ENCODE measurements at regions not wholly inside any gene's neighbourhood (a gene's known extent, or its start where the extent isn't known, plus 50 kb on each side); places are given as distances from the start of the nearest gene placed in this dataset.

DNA sequence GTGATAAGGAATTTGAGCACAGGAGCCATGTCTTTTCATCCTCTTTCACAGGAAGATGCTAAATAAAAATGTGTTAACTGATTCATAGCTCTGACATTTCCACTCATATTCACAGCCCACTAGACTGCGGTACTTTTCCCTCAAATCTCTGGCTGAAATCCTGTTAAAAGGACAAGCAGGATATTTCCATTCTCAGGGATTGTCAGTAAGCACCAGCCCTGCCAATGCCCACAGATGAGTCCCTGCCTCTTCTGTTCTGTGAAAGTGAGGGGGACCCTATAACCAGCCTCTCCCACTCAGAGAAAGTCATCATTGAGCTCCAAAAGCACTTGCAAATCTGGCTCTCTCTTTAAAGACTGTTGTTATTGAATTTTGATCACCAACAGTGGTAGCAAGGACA lies 440.5 kb downstream of the SETBP1 start:
- ATAC-seq, result no peak

GRCh38 chr18:45122506-45122905 lies 441.8 kb downstream of the SETBP1 start:
- Histone ChIP-seq H3K79me2 (ENCODE audit: insufficient read depth, low read length) (no peaks in the 10 kb centered on the region), H3K27me3 (ENCODE audit: control insufficient read depth in 1 of 2, insufficient read depth in 2 of 2, low read length in 2 of 2) (no peaks in the 10 kb centered on the region), H3K4me3 (replicated peaks in 1 of 3; ENCODE audit: insufficient read depth in 1 of 3, low read depth in 2 of 3, low read length in 3 of 3) (no peak overlapping the region), H3K4me1 (ENCODE audit: insufficient read depth, low read length) (no peaks in the 10 kb centered on the region), H3K9ac (ENCODE audit: insufficient read depth, low read depth, low read length) (no peak overlapping the region), H3K36me3 (replicated peaks in 1 of 2; ENCODE audit: control insufficient read depth in 1 of 2, insufficient read depth in 2 of 2, low read length in 2 of 2) (no peaks in the 10 kb centered on the region), H4K20me1 (ENCODE audit: insufficient read depth, low read length) (no peaks in the 10 kb centered on the region), H3K9me3 (ENCODE audit: low read length) (no peaks in the 10 kb centered on the region), H3K4me2 (ENCODE audit: low read depth, low read length) (no peak overlapping the region), H2AFZ (ENCODE audit: low read length) (no peak overlapping the region), H3K27ac (ENCODE audit: extremely low read length, insufficient read depth, low read length) (no peak overlapping the region)
- ChIA-PET CTCF (ENCODE audit: low intra/inter-chr PET ratio, low total read pairs) (no interaction called here), POLR2A (no interaction called here)
- ATAC-seq (no peak), DNase-seq (ENCODE audit: low spot score) (no peak), FAIRE-seq (no peak)
- TF ChIP-seq, protein P1, sequence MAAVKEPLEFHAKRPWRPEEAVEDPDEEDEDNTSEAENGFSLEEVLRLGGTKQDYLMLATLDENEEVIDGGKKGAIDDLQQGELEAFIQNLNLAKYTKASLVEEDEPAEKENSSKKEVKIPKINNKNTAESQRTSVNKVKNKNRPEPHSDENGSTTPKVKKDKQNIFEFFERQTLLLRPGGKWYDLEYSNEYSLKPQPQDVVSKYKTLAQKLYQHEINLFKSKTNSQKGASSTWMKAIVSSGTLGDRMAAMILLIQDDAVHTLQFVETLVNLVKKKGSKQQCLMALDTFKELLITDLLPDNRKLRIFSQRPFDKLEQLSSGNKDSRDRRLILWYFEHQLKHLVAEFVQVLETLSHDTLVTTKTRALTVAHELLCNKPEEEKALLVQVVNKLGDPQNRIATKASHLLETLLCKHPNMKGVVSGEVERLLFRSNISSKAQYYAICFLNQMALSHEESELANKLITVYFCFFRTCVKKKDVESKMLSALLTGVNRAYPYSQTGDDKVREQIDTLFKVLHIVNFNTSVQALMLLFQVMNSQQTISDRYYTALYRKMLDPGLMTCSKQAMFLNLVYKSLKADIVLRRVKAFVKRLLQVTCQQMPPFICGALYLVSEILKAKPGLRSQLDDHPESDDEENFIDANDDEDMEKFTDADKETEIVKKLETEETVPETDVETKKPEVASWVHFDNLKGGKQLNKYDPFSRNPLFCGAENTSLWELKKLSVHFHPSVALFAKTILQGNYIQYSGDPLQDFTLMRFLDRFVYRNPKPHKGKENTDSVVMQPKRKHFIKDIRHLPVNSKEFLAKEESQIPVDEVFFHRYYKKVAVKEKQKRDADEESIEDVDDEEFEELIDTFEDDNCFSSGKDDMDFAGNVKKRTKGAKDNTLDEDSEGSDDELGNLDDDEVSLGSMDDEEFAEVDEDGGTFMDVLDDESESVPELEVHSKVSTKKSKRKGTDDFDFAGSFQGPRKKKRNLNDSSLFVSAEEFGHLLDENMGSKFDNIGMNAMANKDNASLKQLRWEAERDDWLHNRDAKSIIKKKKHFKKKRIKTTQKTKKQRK (IDR thresholded peaks at IDR 0.05; ENCODE audit: low read length), result no peak
- TF ChIP-seq, protein P2, sequence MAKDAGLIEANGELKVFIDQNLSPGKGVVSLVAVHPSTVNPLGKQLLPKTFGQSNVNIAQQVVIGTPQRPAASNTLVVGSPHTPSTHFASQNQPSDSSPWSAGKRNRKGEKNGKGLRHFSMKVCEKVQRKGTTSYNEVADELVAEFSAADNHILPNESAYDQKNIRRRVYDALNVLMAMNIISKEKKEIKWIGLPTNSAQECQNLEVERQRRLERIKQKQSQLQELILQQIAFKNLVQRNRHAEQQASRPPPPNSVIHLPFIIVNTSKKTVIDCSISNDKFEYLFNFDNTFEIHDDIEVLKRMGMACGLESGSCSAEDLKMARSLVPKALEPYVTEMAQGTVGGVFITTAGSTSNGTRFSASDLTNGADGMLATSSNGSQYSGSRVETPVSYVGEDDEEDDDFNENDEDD (CRISPR knock-in tag; IDR thresholded peaks at IDR 0.05; ENCODE audit: borderline replicate concordance), result no peak
- TF ChIP-seq NFIB (CRISPR knock-in tag; IDR thresholded peaks at IDR 0.05; ENCODE audit: borderline replicate concordance) (no peak), ZNF781 (CRISPR knock-in tag; IDR thresholded peaks at IDR 0.05; ENCODE audit: borderline replicate concordance, not compliant biosample characterization) (no peak), SMYD3 (CRISPR knock-in tag; IDR thresholded peaks at IDR 0.05) (no peak)
- in situ Hi-C loops (cut with HindIII; ENCODE audit: extremely low pct_ligation_motif_present, low pct_unique_long_range_greater_than_20kb) (no loop called here), intact Hi-C loops (cut with micrococcal nuclease; ENCODE audit: unreplicated experiment) (no loop called here)
- BruUV-seq (replicated peaks), result no TSS peak
- 0% methylated on average over 1 of the region's 1 CpG for WGBS (ENCODE audit: low lambda C conversion rate)

More for the DNA sequence above, 440.5 kb downstream of the SETBP1 start:
- Histone ChIP-seq H2AFZ (ENCODE audit: low read length) (no peak overlapping the region), H3K27ac (ENCODE audit: extremely low read length, insufficient read depth, low read length) (no peak overlapping the region), H3K79me2 (ENCODE audit: insufficient read depth, low read length) (no peaks in the 10 kb centered on the region), H4K20me1 (ENCODE audit: insufficient read depth, low read length) (no peaks in the 10 kb centered on the region), H3K4me2 (ENCODE audit: low read depth, low read length) (no peak overlapping the region), H3K4me1 (ENCODE audit: insufficient read depth, low read length) (no peaks in the 10 kb centered on the region), H3K9ac (ENCODE audit: insufficient read depth, low read depth, low read length) (no peak overlapping the region), H3K36me3 (replicated peaks in 1 of 2; ENCODE audit: control insufficient read depth in 1 of 2, insufficient read depth in 2 of 2, low read length in 2 of 2) (no peaks in the 10 kb centered on the region), H3K4me3 (replicated peaks in 1 of 3; ENCODE audit: insufficient read depth in 1 of 3, low read depth in 2 of 3, low read length in 3 of 3) (no peak overlapping the region), H3K27me3 (ENCODE audit: control insufficient read depth in 1 of 2, insufficient read depth in 2 of 2, low read length in 2 of 2) (no peaks in the 10 kb centered on the region), H3K9me3 (ENCODE audit: low read length) (no peaks in the 10 kb centered on the region)
- no peak for TF ChIP-seq GABPA (IDR thresholded peaks at IDR 0.05; ENCODE audit: low read depth, low read length)
- TF ChIP-seq GABPA (CRISPR knock-in tag; IDR thresholded peaks at IDR 0.05; ENCODE audit: low read depth), result no peak
- no peak for TF ChIP-seq ZNF12 (CRISPR knock-in tag; IDR thresholded peaks at IDR 0.05)
- no peak for TF ChIP-seq ZNF282 (IDR thresholded peaks at IDR 0.05; ENCODE audit: partially characterized antibody)
- TF ChIP-seq ZNF616 (CRISPR knock-in tag; IDR thresholded peaks at IDR 0.05; ENCODE audit: low read depth), result no peak
- TF ChIP-seq AKAP8 (CRISPR knock-in tag; IDR thresholded peaks at IDR 0.05), result no peak
- no peak for TF ChIP-seq TCF12 (IDR thresholded peaks at IDR 0.05)
- TF ChIP-seq TCF12 (CRISPR knock-in tag; IDR thresholded peaks at IDR 0.05), result no peak
- TF ChIP-seq YEATS4 (CRISPR knock-in tag; IDR thresholded peaks at IDR 0.05; ENCODE audit: borderline replicate concordance), result no peak
- no peak for TF ChIP-seq ZNF451 (CRISPR knock-in tag; IDR thresholded peaks at IDR 0.05)
- no peak for TF ChIP-seq ZNF160 (CRISPR knock-in tag; IDR thresholded peaks at IDR 0.05)
- TF ChIP-seq ZNF136 (CRISPR knock-in tag; IDR thresholded peaks at IDR 0.05; ENCODE audit: low read depth), result no peak
- in situ Hi-C loops (cut with HindIII; ENCODE audit: extremely low pct_ligation_motif_present, low pct_unique_long_range_greater_than_20kb), result no loop called here
- FAIRE-seq (no peak), DNase-seq (ENCODE audit: low spot score) (no peak)
- intact Hi-C loops (cut with micrococcal nuclease; ENCODE audit: unreplicated experiment), result no loop called here
- ChIA-PET CTCF (ENCODE audit: low intra/inter-chr PET ratio, low total read pairs) (no interaction called here), POLR2A (no interaction called here)
- WGBS (ENCODE audit: low lambda C conversion rate), result 80% methylated on average over 1 of the region's 1 CpG
- BruUV-seq (replicated peaks), result no TSS peak
